ENCODE measurements at regions not wholly inside any gene's neighbourhood (a gene's known extent, or its start where the extent isn't known, plus 50 kb on each side); places are given as distances from the start of the nearest gene placed in this dataset.

DNA sequence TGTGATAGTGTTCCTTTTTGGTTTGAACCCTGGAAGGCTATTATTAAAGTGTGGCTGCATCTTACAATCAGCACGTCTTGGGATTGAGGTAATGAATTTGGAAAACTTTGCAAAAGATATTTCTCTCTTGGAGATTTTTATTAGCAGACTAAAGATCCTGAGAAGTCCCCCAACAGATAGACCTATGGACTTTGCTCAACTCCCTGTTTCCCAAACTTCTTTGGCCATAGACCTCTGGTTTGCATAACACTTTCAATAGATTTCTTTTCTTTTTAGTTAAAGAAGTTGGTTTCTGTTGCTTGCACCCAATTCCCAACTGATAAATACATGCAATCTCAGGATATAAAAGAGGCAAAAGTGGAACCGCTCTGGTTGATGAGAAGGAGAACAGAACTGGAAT lies 465.8 kb upstream of the PROK2 start:
- H4K20me1 ChIP-seq (replicated peaks in 1 of 2; ENCODE audit: control insufficient read depth in 1 of 2, insufficient read depth in 2 of 2, low read length in 2 of 2), result no peaks in the 10 kb centered on the region
- no peak overlapping the region for H2BK120ac ChIP-seq (replicated peaks; ENCODE audit: low read depth, low read length)
- peaks cover 0 to 3% (median 0%) of the 10 kb centered on the region in 4 experiments; a peak in 2 of 7 replicates for H3K4me1 ChIP-seq (replicated peaks in 1 of 4; ENCODE audit: control insufficient read depth in 3 of 4, insufficient read depth in 4 of 4, low read length in 3 of 4)
- H3K18ac ChIP-seq (ENCODE audit: extremely low read depth, low read length), result no peak overlapping the region
- no peaks in the 10 kb centered on the region; the same call in 1 of the 2 replicates for H3K23me2 ChIP-seq (ENCODE audit: low read depth, low read length)
- FAIRE-seq (no peak), DNase-seq (ENCODE audit: low read depth in 1 of 2, low spot score in 2 of 2) (no peak)
- H2BK12ac ChIP-seq (ENCODE audit: low read depth, low read length), result no peak overlapping the region
- no peak overlapping the region for H2BK15ac ChIP-seq (ENCODE audit: low read length)
- no peak overlapping the region for H3K14ac ChIP-seq (ENCODE audit: insufficient read length)
- H3K36me3 ChIP-seq (ENCODE audit: control insufficient read depth in 2 of 4, insufficient read depth in 4 of 4, low read length in 3 of 4), result no peaks in the 10 kb centered on the region
- H3K9ac ChIP-seq (replicated peaks in 1 of 4; ENCODE audit: extremely low read depth in 1 of 4, low read depth in 3 of 4, low read length in 3 of 4), result no peak overlapping the region
- H2BK20ac ChIP-seq (ENCODE audit: low read length), result no peak overlapping the region
- no peak overlapping the region for H3K23ac ChIP-seq (ENCODE audit: insufficient read length)
- H3K4me3 ChIP-seq (ENCODE audit: extremely low read depth in 1 of 4, insufficient read depth in 2 of 4, low read depth in 3 of 4, low read length in 4 of 4), result no peak overlapping the region
- H4K8ac ChIP-seq (ENCODE audit: extremely low read depth, insufficient read depth, low read length), result no peak overlapping the region
- H3K27me3 ChIP-seq (replicated peaks in 1 of 4; ENCODE audit: control insufficient read depth in 3 of 4, extremely low read depth in 1 of 4, insufficient read depth in 3 of 4, low read length in 3 of 4), result no peaks in the 10 kb centered on the region
- H3K56ac ChIP-seq (replicated peaks; ENCODE audit: insufficient read length, low read depth, low read length), result no peak overlapping the region
- H2AK5ac ChIP-seq (ENCODE audit: low read depth, low read length), result no peak overlapping the region
- no peak overlapping the region for H2BK5ac ChIP-seq (ENCODE audit: low read depth, low read length)
- TF ChIP-seq FOSL1 (IDR thresholded peaks at IDR 0.05; ENCODE audit: insufficient read depth, low read depth, low read length) (no peak), SP1 (IDR thresholded peaks at IDR 0.05; ENCODE audit: low read depth, low read length) (no peak), NRF1 (IDR thresholded peaks at IDR 0.05; ENCODE audit: low read depth, low read length) (no peak), RBBP5 (IDR thresholded peaks at IDR 0.05; ENCODE audit: borderline replicate concordance, low read depth, low read length) (no peak), KDM5A (IDR thresholded peaks at IDR 0.05; ENCODE audit: low read length) (no peak), CHD1 (IDR thresholded peaks at IDR 0.05; ENCODE audit: low read depth, low read length) (no peak), SIX5 (IDR thresholded peaks at IDR 0.05; ENCODE audit: low read depth, low read length) (no peak), SIN3A (conservative IDR thresholded peaks at IDR 0.05 in 1 of 2, IDR thresholded peaks at IDR 0.05 in 1 of 2; ENCODE audit: low read depth in 1 of 2, low read length in 2 of 2) (no peak), BACH1 (IDR thresholded peaks at IDR 0.05; ENCODE audit: low read length) (no peak), CREB1 (IDR thresholded peaks at IDR 0.05) (no peak), KDM1A (IDR thresholded peaks at IDR 0.05; ENCODE audit: borderline replicate concordance, low read length) (no peak), TAF1 (IDR thresholded peaks at IDR 0.05; ENCODE audit: low read depth, low read length) (no peak), RNF2 (IDR thresholded peaks at IDR 0.05; ENCODE audit: borderline replicate concordance, low read depth, low read length, missing control alignments, poor library complexity, severe bottlenecking) (no peak), SIRT6 (IDR thresholded peaks at IDR 0.05; ENCODE audit: low read length) (no peak)
- ChIA-PET POLR2A (ENCODE audit: partially characterized antibody) (no interaction called here), CTCF (ENCODE audit: partially characterized antibody) (no interaction called here)
- H3K4me2 ChIP-seq (ENCODE audit: insufficient read depth in 1 of 2, low read depth in 2 of 2, low read length in 2 of 2), result no peak overlapping the region
- no peak overlapping the region for H4K91ac ChIP-seq (replicated peaks; ENCODE audit: insufficient read length, low read length)
- no peak overlapping the region for H2AFZ ChIP-seq (ENCODE audit: low read length)
- H3K27ac ChIP-seq (ENCODE audit: low read depth, low read length), result no peak overlapping the region
- no peak overlapping the region for H4K5ac ChIP-seq (ENCODE audit: insufficient read length, low read depth, low read length)
- no peaks in the 10 kb centered on the region for H3K79me2 ChIP-seq (ENCODE audit: control insufficient read depth in 1 of 2, insufficient read depth in 2 of 2, low read length in 2 of 2)
- no peak overlapping the region for H3K4ac ChIP-seq (replicated peaks; ENCODE audit: insufficient read length, low read depth, low read length)
- no peaks in the 10 kb centered on the region for H3K79me1 ChIP-seq (ENCODE audit: low read depth, low read length)
- 84% methylated on average over 2 of the region's 2 CpGs; no CpG with 5 or more reads in 1 of the 2 experiments for WGBS, 2 experiments (ENCODE audit: extremely low coverage in 1 of 2, insufficient coverage in 1 of 2, insufficient read length in 1 of 2, insufficient replicate concordance in 2 of 2, low coverage in 1 of 2, low lambda C conversion rate in 2 of 2, missing lambda C conversion rate in 1 of 2)
- peaks cover 0 to 3% of the 10 kb centered on the region in 2 experiments; a peak in 2 of 4 replicates for H3K9me3 ChIP-seq (ENCODE audit: insufficient read depth in 2 of 2, low read depth in 1 of 2, low read length in 1 of 2)

Measured in H1 (cell line).